KBM-7 (cell line): ENCODE measurements at regions not wholly inside any gene's neighbourhood (a gene's known extent, or its start where the extent isn't known, plus 50 kb on each side); places are given as distances from the start of the nearest gene placed in this dataset.
"Not testable (repeated sequence)": the region's sequence is repeated elsewhere in the genome, so short reads cannot be mapped to it uniquely, and the experiment has no call there.

Experiments
- DNase-seq: peaks from one replicate; pipeline ENCODE4 v3.0.0-alpha.2; 2015
- in situ Hi-C: fragments of 300-500 bp; cut with MboI; formaldehyde crosslinking; loops from 2 replicates; pipeline ENCODE4 v1.14.3; 2020; ENCODE audit warnings: low sequenced_read_pairs, low pct_unique_long_range_greater_than_20kb, mixed read lengths

DNA sequence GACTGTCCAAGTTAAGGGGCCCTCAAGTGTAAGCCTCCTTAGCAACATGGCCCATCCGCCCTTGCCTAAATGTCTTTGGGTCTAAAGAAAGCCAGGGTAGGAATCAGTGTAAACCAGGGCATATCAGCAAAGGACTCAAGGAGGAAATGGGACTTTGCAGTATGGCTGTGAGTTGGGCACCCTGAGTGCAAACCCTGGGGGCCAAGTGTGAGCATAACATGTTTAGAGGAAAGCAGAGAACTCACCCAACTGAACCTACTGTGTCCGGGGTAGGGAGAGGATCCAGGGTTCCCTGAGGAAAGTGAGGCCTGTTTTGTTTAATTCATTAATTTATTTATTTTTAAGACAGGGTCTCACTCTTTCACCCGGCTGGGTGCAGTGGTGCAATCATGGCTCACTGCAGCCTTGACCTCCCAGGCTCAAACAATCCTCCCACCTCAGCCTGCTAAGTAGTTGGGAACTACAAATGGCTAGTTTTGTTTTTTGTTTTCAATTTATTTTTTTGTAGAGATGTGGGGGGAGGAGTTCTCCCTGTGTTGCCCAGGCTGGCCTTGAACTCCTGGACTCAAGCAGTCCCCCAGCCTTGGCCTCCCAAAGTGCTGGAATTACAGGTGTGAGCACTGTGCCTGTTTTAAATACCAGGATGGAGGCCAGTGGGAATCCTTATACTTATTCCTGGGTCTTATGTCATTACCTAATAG lies 51.0 kb upstream of the ACTR3 start:
- in situ Hi-C loops = no loop called here
- DNase-seq = no peak

DNA sequence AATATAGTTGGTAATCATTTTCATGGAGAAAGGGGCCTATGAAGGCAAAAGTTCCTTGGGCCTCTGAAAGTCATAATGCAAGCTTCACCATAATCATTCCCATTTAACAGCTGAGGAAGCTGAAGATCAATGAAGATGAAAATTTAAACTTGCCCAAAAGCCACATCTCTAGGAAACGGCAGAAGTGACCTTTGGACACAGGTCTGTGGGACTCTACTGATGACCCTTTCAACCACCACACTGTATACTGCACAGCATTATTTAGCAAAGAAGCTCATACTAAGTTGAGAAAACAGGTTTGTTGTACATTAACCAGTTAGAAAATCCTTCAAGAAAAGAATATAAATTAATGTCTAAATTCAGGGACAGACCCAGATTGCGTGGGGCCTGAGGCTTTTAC lies 51.6 kb upstream of the ACTR3 start:
- no peak for DNase-seq
- in situ Hi-C loops = no loop called here

DNA sequence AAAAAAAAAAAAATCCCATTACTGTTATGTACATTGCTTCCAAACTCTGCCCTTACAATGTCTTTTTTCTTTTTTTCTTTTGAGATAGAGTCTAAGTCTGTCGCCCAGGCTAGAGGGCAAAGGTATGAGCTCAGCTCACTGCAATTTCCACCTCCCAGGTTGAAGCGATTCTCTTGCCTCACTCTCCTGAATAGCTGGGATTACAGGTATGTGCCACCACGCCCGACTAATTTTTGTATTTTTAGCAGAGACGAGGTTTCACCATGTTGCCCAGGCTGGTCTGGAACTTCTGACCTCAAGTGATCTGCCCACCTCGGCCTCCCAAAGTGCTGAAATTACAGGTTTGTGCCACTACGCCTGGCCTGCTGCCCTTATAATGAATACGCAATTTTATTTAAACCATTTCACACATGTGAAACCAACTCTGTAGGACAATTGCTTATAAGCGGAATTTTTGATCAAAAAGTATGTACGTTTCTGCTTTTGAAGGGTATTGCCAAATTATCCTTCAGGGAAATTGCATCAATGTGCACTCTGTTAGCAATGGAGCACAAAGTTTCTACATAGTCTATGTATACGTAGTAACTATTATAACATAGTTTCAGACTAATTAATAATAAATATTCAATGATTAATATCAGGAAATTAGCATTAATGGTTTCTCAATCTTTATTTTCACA lies 55.7 kb upstream of the ACTR3 start:
- no peak for DNase-seq
- in situ Hi-C loops = no loop called here

DNA sequence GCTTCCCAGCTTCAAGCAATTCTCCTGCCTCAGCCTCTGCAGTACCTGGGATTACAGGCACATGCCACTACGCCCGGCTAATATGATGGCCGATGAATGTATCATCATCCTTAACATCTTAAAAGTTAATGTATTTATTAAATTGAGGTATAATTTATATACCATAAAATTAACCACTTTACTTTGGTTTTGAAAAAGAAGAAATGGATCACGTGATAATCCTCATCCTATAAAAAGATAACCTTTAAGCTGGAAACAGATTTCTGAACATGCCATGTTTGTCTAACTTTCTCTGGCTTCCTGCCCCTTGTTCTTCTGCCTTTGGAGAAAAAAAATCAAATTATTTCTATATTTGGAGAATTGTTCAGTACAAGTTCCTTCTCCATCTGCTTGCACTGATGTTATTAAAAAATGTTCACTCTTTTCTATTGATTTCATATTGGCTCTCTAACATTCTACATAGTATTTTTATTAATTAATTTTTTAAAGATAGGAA lies 57.0 kb upstream of the ACTR3 start:
- no peak for DNase-seq
- in situ Hi-C loops = no loop called here

DNA sequence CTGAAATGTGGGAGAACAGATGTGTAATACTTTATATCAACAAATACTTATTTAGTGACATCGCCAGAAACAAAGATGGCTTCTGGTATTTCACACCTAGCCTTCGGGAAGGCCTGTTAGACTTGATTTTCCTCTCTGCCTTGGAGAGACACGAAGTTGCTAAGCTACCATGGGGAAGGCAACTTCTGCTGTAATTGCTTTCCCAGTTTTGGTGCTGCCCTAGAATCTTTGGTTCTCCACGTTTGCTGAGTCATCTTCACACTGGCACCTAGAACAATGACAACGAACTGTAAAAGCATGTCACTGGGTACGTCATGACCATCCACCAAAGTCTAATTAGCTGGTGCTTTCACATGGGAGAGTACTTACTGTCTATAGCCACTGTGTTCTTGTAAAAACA lies 58.7 kb upstream of the ACTR3 start:
- in situ Hi-C loops = no loop called here
- peak; percentile 6 for DNase-seq

DNA sequence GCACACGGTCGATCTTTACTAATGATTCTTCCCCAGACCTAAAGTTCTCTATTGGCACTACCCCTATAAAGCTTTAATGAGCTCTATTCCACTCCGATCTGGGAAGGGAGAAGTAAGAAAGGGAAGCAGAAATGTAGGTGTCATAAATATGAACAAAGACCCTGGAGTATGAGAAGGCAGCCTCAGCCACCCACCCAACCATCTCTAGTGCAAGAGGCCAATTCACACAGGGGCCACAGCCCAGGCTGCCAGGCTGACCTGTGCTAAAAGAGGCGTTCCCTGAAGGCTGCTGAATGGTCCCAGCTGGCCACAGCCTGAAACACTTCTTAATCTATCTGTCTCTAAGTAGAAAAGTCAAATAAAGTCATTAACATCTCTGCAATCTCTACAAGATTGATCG lies 60.1 kb upstream of the ACTR3 start:
- in situ Hi-C loops = no loop called here
- DNase-seq = no peak

DNA sequence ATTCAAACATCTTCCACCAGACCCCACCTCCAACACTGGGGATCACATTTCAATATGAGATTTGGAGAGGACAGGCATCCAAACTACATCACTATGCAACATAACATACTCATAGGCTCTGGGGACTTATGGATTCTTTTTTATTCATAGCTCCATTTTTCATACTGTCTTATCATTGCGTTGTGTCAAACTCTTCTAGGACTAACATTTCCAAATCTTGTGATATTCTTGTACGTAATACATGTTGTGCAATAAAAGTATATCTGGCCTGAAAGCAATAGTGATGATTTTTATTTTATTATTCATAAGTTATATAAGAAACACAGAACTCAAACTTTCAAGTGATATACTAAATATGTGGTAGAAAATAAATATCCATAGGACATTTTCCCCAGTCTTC lies 60.6 kb upstream of the ACTR3 start:
- DNase-seq = no peak
- in situ Hi-C loops = no loop called here

DNA sequence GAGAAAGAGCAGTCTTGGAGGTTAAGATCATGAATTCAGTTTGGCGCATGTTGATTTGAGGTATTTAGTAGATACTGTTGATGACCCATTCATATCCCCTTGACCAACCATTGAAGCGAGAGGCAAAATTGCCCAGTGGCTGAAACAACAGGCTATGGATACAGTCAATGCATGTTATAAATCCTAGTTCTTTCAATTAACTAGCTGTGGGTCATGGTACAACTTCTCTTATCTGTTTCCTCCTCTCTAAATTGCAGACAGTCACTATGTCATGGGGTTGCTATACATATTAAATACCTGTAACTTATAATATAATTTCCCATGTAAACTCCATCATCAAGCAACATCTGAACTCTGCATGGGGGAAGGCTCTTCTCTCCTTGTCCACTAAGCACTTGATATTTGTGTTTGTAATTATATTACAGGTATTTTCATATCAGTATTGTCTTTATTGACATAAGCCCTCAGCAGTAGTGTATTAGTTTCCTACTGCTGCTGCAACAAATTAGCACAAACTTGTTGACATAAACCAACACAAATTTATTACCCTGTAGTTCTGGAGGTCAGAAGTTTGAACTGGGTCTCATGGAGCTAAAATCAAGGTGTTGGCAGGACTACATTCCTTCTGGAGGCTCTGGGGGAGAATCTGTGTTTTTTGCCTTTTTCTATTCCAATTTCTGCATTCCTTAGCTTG lies 61.7 kb upstream of the ACTR3 start:
- in situ Hi-C loops = no loop called here

DNA sequence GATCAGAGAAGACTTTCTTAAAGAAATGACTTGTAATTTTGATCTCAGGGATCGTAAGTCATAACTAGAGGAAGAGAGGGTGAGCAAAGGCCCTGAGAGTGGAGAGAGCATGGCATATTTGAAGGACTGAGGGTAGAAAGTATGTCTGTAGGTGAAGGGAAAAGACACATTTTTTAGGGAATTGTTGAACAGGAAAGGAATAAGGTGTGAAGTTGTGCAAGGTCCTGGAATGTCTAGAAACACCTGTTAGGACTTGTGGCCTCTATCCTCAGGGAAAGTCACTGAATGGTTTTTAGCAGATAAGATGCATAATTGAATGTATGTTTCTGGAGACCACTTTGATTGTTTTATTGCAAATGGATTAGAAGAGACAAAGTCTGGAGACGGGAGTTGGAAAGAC lies 62.5 kb upstream of the ACTR3 start:
- in situ Hi-C loops = no loop called here

More for the DNA sequence above, 61.7 kb upstream of the ACTR3 start:
- DNase-seq = no peak

DNA sequence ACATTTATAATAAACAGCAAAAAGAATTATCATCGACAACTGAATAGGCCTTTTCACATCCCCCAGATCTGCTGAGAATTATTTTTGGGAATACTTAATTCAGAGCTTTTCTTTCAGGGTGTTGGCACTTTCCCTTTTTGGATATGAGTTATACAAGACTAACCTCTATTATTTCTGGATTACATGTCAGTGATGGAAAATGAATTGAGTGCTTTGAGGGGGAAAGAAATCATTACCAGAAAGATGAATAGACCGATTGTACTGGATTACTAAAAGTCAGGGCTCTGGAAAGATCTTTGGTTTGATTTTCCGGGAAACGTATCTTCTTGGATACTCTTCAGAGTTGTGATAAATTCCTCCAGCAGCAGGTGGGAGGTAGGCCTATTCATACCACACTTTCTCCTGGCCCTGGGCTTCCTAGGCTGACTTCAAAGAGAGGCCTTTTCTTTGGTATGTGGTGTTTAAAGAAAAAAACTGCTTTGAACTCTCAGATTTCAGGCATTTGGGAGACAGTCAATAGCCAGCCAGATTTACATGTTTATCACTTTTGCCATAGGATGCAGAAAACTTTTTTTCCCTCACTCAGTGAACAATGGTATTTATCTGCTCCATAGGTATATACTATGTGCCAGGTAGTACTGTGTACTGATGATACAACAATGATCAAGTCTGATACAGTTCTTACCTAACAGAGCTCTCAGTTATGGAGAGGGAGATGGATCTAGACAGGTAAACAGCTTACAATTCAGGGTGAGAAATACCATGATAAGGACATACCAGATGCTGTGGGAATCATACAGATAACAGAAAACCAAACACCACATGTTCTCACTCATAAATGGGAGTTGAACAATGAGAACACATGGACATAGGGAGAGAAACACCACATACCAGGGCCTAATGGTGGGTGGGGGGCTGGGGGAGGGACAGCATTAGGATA lies 63.3 kb upstream of the ACTR3 start:
- in situ Hi-C loops = no loop called here

More for the DNA sequence above, 62.5 kb upstream of the ACTR3 start:
- DNase-seq = no peak

DNA sequence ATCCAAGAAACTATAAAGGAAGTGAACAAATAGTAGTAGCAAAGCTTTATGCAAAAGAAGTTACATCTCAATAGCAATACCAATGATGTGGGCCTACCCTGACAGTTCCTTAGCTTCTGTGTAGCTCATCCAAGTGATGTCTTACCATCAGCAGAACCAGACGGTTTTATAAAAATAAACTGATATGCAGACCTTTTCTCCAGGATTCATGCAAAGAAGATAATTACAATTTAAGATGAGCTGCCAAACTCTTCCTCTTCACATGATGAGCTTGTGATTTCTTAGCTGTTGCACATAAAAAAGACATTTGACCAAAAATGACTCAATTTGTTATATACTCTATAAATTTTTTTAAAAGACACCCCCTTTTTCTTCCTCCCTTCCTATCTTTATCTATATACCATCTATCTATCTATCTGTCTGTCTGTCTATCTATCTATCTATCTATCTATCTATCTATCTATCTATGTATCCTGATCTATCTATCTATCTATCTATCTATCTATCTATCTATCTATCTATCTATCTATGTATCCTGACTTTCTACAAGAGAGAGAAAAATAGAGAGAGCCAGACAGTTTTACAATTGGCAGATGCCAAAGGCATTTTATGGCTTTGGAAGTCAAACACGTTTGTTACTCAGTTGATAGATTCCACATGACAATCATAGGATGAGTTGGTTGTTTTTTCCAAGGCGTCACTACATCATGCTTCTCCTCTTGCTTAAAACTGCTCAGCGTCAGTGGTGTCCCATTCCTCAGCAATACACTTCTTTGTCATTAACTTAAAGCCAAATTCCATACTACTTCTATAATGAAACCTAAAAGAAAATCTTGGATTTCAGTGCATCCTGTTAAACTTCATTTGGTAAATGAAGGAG lies 65.9 kb upstream of the ACTR3 start:
- DNase-seq = no peak
- in situ Hi-C loops = no loop called here

More for the DNA sequence above, 63.3 kb upstream of the ACTR3 start:
- DNase-seq = no peak

DNA sequence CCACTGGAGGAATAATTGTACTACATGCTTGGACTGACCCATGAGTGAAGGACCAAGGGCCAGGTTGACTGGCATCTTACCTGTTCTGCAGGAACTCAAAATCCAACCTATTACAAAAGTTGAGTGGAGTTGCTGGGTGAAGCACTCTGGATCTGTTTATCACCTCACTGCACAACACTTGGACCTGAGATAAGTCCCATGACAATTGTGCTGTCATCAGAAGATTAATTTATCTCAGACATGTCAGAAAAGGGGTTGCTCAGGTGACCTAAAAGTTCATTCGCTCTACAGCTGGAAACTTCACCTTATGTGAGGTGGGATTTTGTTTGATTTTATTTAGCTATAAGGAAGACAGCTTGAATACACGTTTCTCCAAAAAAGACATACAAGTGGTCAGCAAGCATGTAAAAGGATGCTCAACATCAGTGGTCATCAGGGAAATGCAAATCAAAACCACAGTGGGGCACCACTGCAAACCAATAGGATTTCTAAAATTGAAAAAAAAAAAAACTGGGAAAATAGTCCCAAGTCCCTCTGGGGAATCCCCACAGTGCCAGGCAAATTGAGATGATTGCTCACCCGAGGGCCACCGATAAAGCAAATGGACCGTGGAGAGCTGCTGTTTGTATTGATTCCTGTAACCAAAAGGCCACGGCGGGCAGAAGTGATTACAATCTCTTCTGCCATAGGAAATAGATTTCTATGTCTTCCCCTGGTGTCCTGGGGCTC lies 65.8 kb upstream of the SLC35F5 start:
- no peak for DNase-seq
- in situ Hi-C loops = no loop called here

DNA sequence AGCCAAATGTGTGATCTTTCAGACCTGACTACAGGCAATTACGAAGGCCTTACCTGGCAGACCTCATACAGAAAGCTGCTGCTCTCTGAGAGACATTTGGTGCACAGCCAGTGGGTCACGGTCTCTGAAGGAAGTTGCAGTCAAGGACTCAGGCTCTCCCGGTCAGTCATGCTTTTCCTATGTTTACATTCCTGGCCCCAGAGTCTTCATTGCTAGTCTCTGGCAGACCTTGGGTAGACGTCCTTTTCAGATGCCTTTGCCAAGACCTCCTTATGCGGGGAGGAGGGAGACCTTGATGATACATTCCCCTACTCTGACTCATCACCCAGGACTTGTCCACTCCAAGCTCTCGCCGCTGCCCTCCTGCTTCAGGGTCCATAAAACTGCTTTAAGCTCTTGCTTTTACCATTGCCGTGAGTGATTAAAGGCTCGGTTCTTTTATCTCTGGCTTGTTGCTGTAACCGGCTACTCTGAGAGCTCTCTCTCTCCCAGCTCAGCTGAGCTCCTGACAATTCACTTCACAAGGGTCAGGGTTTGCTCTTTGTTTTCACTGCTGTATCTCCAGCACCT lies 62.0 kb upstream of the SLC35F5 start:
- no peak for DNase-seq

DNA sequence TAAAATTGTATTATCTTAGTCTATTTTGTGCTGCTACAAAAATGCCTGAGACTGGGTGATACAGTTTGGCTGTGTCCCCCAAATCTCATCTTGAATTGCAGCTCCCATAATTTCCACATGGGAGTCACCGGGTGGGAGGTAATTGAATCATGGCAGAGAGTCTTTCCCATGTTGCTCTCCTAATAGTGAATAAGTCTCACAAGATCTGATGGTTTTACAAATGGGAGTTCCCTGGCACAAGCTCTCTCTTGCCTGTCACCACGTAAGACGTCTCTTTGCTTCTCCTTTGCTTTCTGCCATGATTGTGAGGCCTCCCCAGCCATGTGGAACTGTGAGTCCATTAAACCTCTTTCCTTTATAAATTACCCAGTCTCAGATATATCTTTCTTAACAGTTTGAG lies 57.0 kb upstream of the SLC35F5 start:
- DNase-seq, in situ Hi-C loops: not testable (repeated sequence)

More for the DNA sequence above, 62.0 kb upstream of the SLC35F5 start:
- in situ Hi-C loops = no loop called here

DNA sequence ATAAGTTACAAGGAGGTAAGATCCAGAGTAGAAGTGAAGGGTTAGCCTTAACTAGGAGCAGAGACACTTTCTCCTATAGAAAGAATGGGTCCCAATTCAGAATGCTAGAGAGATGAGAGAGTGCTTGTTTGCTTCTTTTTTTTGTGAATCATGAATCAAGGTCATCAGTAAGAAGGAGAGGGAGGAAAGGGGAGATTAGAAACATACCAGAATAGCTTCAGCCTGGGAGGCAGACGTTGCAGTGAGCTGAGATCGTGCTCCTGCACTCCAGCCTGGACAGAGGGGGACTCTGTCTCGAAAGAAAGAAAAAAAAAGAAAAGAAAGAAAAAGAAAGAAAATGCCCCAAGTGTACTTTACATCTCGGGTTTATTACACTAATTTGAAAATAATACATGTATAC lies 55.8 kb upstream of the SLC35F5 start:
- in situ Hi-C loops = no loop called here

DNA sequence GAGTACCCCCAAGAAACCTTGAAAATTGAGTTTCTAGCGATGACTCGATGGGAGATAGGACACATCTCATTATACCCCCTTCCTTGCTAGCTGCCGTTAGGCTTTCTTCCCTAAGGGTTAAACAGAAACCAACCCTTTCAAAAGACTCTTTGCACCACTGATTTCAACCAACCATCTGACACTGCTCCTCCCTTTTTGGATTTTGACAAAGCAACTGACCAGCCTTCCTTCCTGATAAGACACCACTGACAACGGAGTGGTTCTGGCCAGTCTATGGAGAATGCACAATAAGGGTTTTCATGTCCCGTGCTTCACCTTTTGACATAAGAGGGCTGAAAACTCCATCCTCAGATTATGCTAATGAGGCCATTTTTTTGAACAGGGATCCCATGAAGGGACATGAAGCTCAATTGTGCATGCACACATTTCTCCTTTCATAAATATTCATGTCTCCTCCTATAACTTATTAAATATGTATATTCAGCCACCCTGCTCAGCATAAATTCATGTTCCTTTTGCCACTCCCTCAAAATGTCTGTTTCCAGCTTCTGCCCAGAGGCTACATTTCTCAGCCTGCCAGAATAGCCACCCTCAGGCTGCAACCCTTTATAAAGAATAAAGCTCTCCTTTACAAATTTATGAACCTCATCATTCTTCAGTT lies 52.8 kb upstream of the SLC35F5 start:
- in situ Hi-C loops = no loop called here
- no peak for DNase-seq

More for the DNA sequence above, 55.8 kb upstream of the SLC35F5 start:
- no peak for DNase-seq

DNA sequence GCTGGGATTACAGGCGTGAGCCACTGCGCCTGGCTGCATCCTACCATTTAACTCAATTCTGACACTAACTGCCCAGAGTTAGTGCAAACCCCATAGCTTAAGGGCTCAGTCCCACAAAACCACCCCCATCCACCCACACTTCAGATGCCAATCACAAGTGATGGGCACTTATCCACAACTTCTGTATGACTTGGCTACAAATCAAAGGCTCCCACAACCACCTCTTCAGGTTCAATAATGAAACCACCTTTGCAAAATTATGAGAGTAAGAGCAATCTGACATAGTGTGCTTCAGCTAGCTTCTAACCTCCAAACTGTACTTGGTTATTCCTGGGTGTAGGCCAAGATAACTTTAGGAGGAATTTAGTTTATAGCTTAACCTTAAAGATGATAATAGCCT lies 51.3 kb upstream of the SLC35F5 start:
- in situ Hi-C loops = no loop called here
- no peak for DNase-seq
